K562 (cell line): ENCODE measurements at regions not wholly inside any gene's neighbourhood (a gene's known extent, or its start where the extent isn't known, plus 50 kb on each side); places are given as distances from the start of the nearest gene placed in this dataset.

Experiments
- ATAC-seq: fragments of 200-7000 bp; cut with Tn5 transposase; 3 replicates; pipeline ENCODE4 v1.9.1; 2020; ENCODE audit warnings: moderate library complexity
- BruUV-seq: library from RNA; stranded (reverse); fragments of 400-500 nt; replicated peaks from 2 replicates; lab custom pipeline; 2021; lab: Mats Ljungman, UMichigan
- CTCF ChIA-PET: fragments of 300-600 bp; formaldehyde crosslinking; extraction: SDS; loops from one replicate; lab custom pipeline; 2021; ENCODE audit warnings: low intra/inter-chr PET ratio; lab: Yijun Ruan, JAX
- POLR2A ChIA-PET: fragments of 300-600, 350-650 bp; sonication (Branson Sonifier 250); formaldehyde crosslinking; extraction: SDS; loops from one replicate; lab custom pipeline; 2021; ENCODE audit warnings: antibody characterized with exemption, inconsistent platforms; lab: Yijun Ruan, JAX
- DNase-seq, 4 experiments: peaks; one replicate each; pipeline versions ENCODE4 v3.0.0 to v3.0.0-alpha.2; 2011 to 2018; ENCODE audit warnings: low spot score in 3 of 4, mixed read lengths in 3 of 4; ENCODE audit errors: extremely low read depth in 1 of 4
- FAIRE-seq: peaks from 2 replicates; lab custom pipeline; 2011; peaks lifted over from hg19 to GRCh38; lab: Jason Lieb, UNC
- H2AFZ ChIP-seq: 2 replicates; pipeline ENCODE4 v1.6.0; 2011; ENCODE audit warnings: low read depth, low read length, control low read depth, inconsistent platforms
- H3K27ac ChIP-seq: fragments of 200-600 bp; 3 replicates; pipeline ENCODE4 v1.8.0; 2011; ENCODE audit warnings: low read depth, mild to moderate bottlenecking, control low read depth, inconsistent platforms, low read length, moderate library complexity, mixed read lengths; ENCODE audit errors: extremely low read depth
- H3K27me3 ChIP-seq, 2 experiments: fragments of 300-600 bp in 1 of 2; 2 replicates in 1 of 2; 3 replicates in 1 of 2; pipeline versions ENCODE4 v1.6.0 to v1.8.0; 2011; ENCODE audit warnings: inconsistent platforms in 2 of 2, low read length in 2 of 2, mild to moderate bottlenecking in 1 of 2, mixed read lengths in 1 of 2, moderate library complexity in 1 of 2; ENCODE audit not compliant: control insufficient read depth in 2 of 2, insufficient read depth in 2 of 2
- H3K36me3 ChIP-seq: fragments of 300-600 bp; 3 replicates; pipeline ENCODE4 v1.8.0; 2011; ENCODE audit warnings: mild to moderate bottlenecking, low read length, inconsistent platforms; ENCODE audit not compliant: control insufficient read depth, insufficient read depth
- H3K4me1 ChIP-seq, 2 experiments: fragments of 200-600 bp in 1 of 2; replicated peaks in 1 of 2; 2 replicates in 1 of 2; 3 replicates in 1 of 2; pipeline versions ENCODE4 v1.5.1 to v1.8.0; 2011; ENCODE audit warnings: inconsistent platforms in 2 of 2, low read length in 2 of 2, mild to moderate bottlenecking in 1 of 2, mixed read lengths in 1 of 2, moderate library complexity in 1 of 2; ENCODE audit not compliant: control insufficient read depth in 2 of 2, insufficient read depth in 2 of 2
- H3K4me2 ChIP-seq: 2 replicates; pipeline ENCODE4 v1.6.1; 2011; ENCODE audit warnings: low read length, control low read depth, inconsistent platforms, mixed read lengths; ENCODE audit not compliant: insufficient read depth
- H3K4me3 ChIP-seq: fragments of 200-600 bp; sonication (generic), shearing (Covaris generic); 2 replicates; pipeline ENCODE4 v1.5.1; 2016; ENCODE audit warnings: control low read depth, inconsistent platforms
- H3K79me2 ChIP-seq: fragments of 200-600 bp; 3 replicates; pipeline ENCODE4 v1.8.0; 2011; ENCODE audit warnings: low read length, inconsistent platforms; ENCODE audit not compliant: control insufficient read depth, insufficient read depth
- H3K9ac ChIP-seq, 2 experiments: 2 replicates each; pipeline versions ENCODE4 v1.6.0 to v1.6.1; 2011; ENCODE audit warnings: low read depth in 2 of 2, low read length in 2 of 2, control low read depth in 1 of 2, inconsistent platforms in 1 of 2, mild to moderate bottlenecking in 1 of 2, mixed read lengths in 1 of 2; ENCODE audit not compliant: insufficient read depth in 1 of 2
- H3K9me1 ChIP-seq: one replicate; pipeline ENCODE4 v1.6.0; 2011; ENCODE audit warnings: inconsistent platforms, mild to moderate bottlenecking, low read length, moderate library complexity; ENCODE audit not compliant: control insufficient read depth, insufficient read depth
- H3K9me3 ChIP-seq: replicated peaks from 2 replicates; pipeline ENCODE4 v1.5.1; 2011; ENCODE audit warnings: low read depth, low read length, inconsistent platforms; ENCODE audit not compliant: control insufficient read depth, insufficient read depth
- H4K20me1 ChIP-seq: replicated peaks from 2 replicates; pipeline ENCODE4 v1.6.1; 2011; ENCODE audit warnings: low read length, inconsistent platforms, mixed read lengths; ENCODE audit not compliant: control insufficient read depth, insufficient read depth
- C11orf30 ChIP-seq: fragments of 450-650 bp; IDR thresholded peaks from 2 replicates; pipeline ENCODE4 v1.6.1; 2016; ENCODE audit warnings: low read depth, mild to moderate bottlenecking
- HNRNPL ChIP-seq: fragments of 200-400 bp; formaldehyde crosslinking; IDR thresholded peaks from 2 replicates; pipeline ENCODE4 v1.6.1; 2017; ENCODE audit warnings: low read depth, mild to moderate bottlenecking, low read length
- LEF1 ChIP-seq: fragments of 450-650 bp; IDR thresholded peaks from 2 replicates; pipeline ENCODE4 v1.6.1; 2016; ENCODE audit warnings: mild to moderate bottlenecking
- MAFF ChIP-seq: IDR thresholded peaks from 2 replicates; pipeline ENCODE4 v1.6.1; 2012; ENCODE audit warnings: low read length, improper control_type of control experiment
- MYC ChIP-seq, 2 experiments: fragments of 250-450 bp in 1 of 2; sonication (Bioruptor Pico) in 1 of 2; IDR thresholded peaks; 2 replicates each; pipeline versions ENCODE4 v1.5.1 to v1.6.1; 2012 to 2021; ENCODE audit warnings: low read depth in 2 of 2, borderline replicate concordance in 1 of 2, improper control_type of control experiment in 1 of 2, low read length in 1 of 2, mild to moderate bottlenecking in 1 of 2, moderate library complexity in 1 of 2
- NFRKB ChIP-seq: fragments of 450-650 bp; IDR thresholded peaks from 2 replicates; pipeline ENCODE4 v1.6.1; 2016; ENCODE audit warnings: low read depth
- PTTG1 ChIP-seq: fragments of 450-650 bp; IDR thresholded peaks from 2 replicates; pipeline ENCODE4 v1.6.1; 2016; ENCODE audit warnings: low read depth, mild to moderate bottlenecking, missing genetic modification characterization, missing compliant biosample characterization
- RNF219 ChIP-seq: fragments of 250-450 bp; sonication (Bioruptor Pico); IDR thresholded peaks from 2 replicates; pipeline ENCODE4 v1.5.0; 2022; ENCODE audit warnings: mild to moderate bottlenecking
- TBL1XR1 ChIP-seq, 2 experiments: IDR thresholded peaks; 2 replicates each; pipeline ENCODE4 v1.6.1; 2012; ENCODE audit warnings: improper control_type of control experiment in 2 of 2, low read length in 2 of 2, mild to moderate bottlenecking in 1 of 2
- ZNF197 ChIP-seq: fragments of 200-800 bp; sonication (Bioruptor generic); IDR thresholded peaks from 2 replicates; pipeline ENCODE4 v1.6.1; 2016; ENCODE audit warnings: low read depth, missing genetic modification characterization, missing compliant biosample characterization
- ZNF431 ChIP-seq: sonication (generic); formaldehyde crosslinking; IDR thresholded peaks from 2 replicates; pipeline ENCODE4 v1.8.0; 2022; ENCODE audit warnings: mild to moderate bottlenecking, missing genetic modification reagents
- ZNF589 ChIP-seq: fragments of 200-800 bp; sonication (Bioruptor generic); IDR thresholded peaks from 2 replicates; pipeline ENCODE4 v1.6.1; 2016; ENCODE audit warnings: low read depth, missing genetic modification characterization, missing compliant biosample characterization
- ZNF778 ChIP-seq: fragments of 450-650 bp; formaldehyde crosslinking; IDR thresholded peaks from 2 replicates; pipeline ENCODE4 v1.4.0; 2020; ENCODE audit warnings: mild to moderate bottlenecking, moderate library complexity
- ZNF830 ChIP-seq: fragments of 250-450 bp; sonication (Bioruptor Pico); IDR thresholded peaks from 2 replicates; pipeline ENCODE4 v1.5.0; 2021; ENCODE audit warnings: mild to moderate bottlenecking
- WGBS: fragments of 100-300 bp; shearing (Covaris generic); methylation state at CpG from one replicate; pipeline ENCODE4 v1.1.6; 2016; ENCODE audit warnings: low coverage, mixed read lengths; ENCODE audit not compliant: insufficient coverage; ENCODE audit errors: missing lambda C conversion rate; 5-methylcytosine and 5-hydroxymethylcytosine counted together
- in situ Hi-C: fragments of 300-500 bp; cut with MboI; formaldehyde crosslinking; loops from 4 replicates; pipeline ENCODE4 v1.15.0; 2018; ENCODE audit warnings: inconsistent platforms, mixed read lengths
- intact Hi-C: fragments of 100-400 bp; cut with micrococcal nuclease; formaldehyde crosslinking; loops from 2 replicates; pipeline ENCODE4 v1.14.2; 2022
- TF ChIP-seq, protein P1 (sequence below): fragments of 250-450 bp; sonication (Bioruptor Pico); IDR thresholded peaks from 2 replicates; pipeline ENCODE4 v1.8.0; 2022; ENCODE audit warnings: moderate library complexity, mild to moderate bottlenecking, inconsistent platforms

DNA sequence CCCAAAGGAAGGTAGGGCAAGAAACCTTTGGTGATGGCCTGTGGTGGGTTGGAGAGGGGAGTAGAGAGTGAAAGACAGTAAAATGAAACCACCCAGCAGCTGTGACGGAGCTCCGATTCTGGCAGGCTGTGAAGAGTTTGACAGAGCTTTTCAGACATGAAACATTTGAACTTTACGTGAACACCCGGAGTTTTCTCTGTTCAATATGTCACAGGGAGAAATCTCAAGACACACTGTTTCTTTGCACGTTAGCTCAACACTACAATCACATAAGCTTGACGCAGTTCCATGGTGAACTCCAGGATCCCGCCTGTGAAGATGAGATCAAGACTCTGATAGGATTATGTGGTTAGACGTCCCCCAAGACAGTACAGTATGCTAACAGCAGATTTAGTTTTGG is 79.6 kb upstream of the CDH11 start:
- no peak overlapping the region for H3K27ac ChIP-seq
- no TSS peak for BruUV-seq
- no peaks in the 10 kb centered on the region for H3K9me1 ChIP-seq
- no peak overlapping the region for H3K9ac ChIP-seq
- H3K4me3 ChIP-seq = no peak overlapping the region
- intact Hi-C loops (no loop called here), in situ Hi-C loops (no loop called here)
- no peaks in the 10 kb centered on the region for H3K27me3 ChIP-seq
- no peak overlapping the region for H3K4me2 ChIP-seq
- no peaks in the 10 kb centered on the region for H3K36me3 ChIP-seq
- POLR2A ChIA-PET = no interaction called here
- H3K79me2 ChIP-seq = no peaks in the 10 kb centered on the region
- H2AFZ ChIP-seq = no peak overlapping the region
- no peak for FAIRE-seq
- WGBS = 3% methylated on average over 8 of the region's 8 CpGs
- no peaks in the 10 kb centered on the region; the same call in 1 of the 2 replicates for H3K9me3 ChIP-seq
- H4K20me1 ChIP-seq = no peaks in the 10 kb centered on the region
- DNase-seq = no peak
- CTCF ChIA-PET = no interaction called here
- no peak for ATAC-seq
- TF ChIP-seq TBL1XR1 (IDR thresholded peaks at IDR 0.05; ENCODE audit: low read length in 2 of 2) (no peak), ZNF197 (CRISPR knock-in tag) (no peak), MYC (IDR thresholded peaks at IDR 0.05; ENCODE audit: low read depth, low read length) (no peak), MYC (CRISPR knock-in tag; IDR thresholded peaks at IDR 0.05; ENCODE audit: borderline replicate concordance, low read depth) (no peak), ZNF830 (no peak), LEF1 (no peak), C11orf30 (no peak), RNF219 (CRISPR knock-in tag) (no peak), NFRKB (no peak), ZNF778 (CRISPR knock-in tag) (no peak), MAFF (no peak), ZNF589 (CRISPR knock-in tag) (no peak), ZNF431 (CRISPR knock-in tag) (no peak), PTTG1 (tag) (no peak), HNRNPL (no peak)
- TF ChIP-seq, protein P1, sequence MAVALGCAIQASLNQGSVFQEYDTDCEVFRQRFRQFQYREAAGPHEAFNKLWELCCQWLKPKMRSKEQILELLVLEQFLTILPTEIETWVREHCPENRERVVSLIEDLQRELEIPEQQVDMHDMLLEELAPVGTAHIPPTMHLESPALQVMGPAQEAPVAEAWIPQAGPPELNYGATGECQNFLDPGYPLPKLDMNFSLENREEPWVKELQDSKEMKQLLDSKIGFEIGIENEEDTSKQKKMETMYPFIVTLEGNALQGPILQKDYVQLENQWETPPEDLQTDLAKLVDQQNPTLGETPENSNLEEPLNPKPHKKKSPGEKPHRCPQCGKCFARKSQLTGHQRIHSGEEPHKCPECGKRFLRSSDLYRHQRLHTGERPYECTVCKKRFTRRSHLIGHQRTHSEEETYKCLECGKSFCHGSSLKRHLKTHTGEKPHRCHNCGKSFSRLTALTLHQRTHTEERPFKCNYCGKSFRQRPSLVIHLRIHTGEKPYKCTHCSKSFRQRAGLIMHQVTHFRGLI (CRISPR knock-in tag) = no peak
- H3K4me1 ChIP-seq = no peaks in the 10 kb centered on the region
